Cardiac muscle cell (in vitro differentiated cells and primary cell): ENCODE measurements at regions not wholly inside any gene's neighbourhood (a gene's known extent, or its start where the extent isn't known, plus 50 kb on each side); places are given as distances from the start of the nearest gene placed in this dataset.

Experiments used
- DNase-seq, 2 donors: peaks; one replicate each; pipeline versions ENCODE4 v3.0.0 to v3.0.0-alpha.2; 2010 to 2017; ENCODE audit warnings: low read depth in 1 of 2, low spot score in 1 of 2
- H3K27ac ChIP-seq: fragments of 200-600 bp; sonication (generic); 2 replicates; pipeline ENCODE4 v1.5.1; 2016
- H3K27me3 ChIP-seq: fragments of 200-600 bp; sonication (generic); 2 replicates; pipeline ENCODE4 v1.6.0; 2016; ENCODE audit warnings: control low read depth
- H3K36me3 ChIP-seq: fragments of 200-600 bp; sonication (generic); 2 replicates; pipeline ENCODE4 v1.5.1; 2016; ENCODE audit warnings: control low read depth
- H3K4me1 ChIP-seq: fragments of 200-600 bp; sonication (generic); 2 replicates; pipeline ENCODE4 v1.8.1; 2017; ENCODE audit warnings: low read depth, mild to moderate bottlenecking, mixed run types
- H3K4me3 ChIP-seq: fragments of 200-600 bp; sonication (generic); 2 replicates; pipeline ENCODE4 v1.5.1; 2016; ENCODE audit warnings: mild to moderate bottlenecking
- H3K9me3 ChIP-seq: fragments of 200-600 bp; sonication (generic); 2 replicates; pipeline ENCODE4 v1.5.1; 2017; ENCODE audit warnings: low read depth, mild to moderate bottlenecking, control low read depth
- TF ChIP-seq, protein P1 (sequence below): IDR thresholded peaks from 2 replicates; pipeline ENCODE4 v1.5.1; 2012; ENCODE audit warnings: low read depth, mild to moderate bottlenecking, low read length

DNA sequence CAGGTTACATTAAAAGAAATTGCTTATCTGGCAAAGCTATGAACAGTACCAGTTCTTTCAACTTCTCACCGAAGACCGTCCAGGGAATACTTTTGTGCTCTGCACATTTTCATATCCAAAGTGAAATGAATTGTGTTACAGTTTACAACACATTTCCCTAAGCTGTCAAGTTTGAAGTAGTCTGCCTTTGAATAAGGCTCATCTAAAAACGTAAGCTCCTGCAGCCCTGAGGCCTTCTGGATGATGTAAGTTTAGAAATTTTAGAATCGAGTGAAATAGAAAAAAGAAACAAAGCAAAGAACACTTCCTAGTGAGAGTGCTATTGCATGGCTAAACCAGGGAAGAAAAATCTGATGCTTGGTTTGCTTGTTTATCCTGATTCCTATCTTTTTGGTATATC lies 653.8 kb downstream of the MMUT start:
- Histone ChIP-seq H3K27ac (no peak overlapping the region), H3K9me3 (no peaks in the 10 kb centered on the region), H3K36me3 (no peaks in the 10 kb centered on the region), H3K27me3 (no peaks in the 10 kb centered on the region), H3K4me1 (no peaks in the 10 kb centered on the region), H3K4me3 (no peak overlapping the region)
- peak in 1 of 2 donors; percentile 4 for DNase-seq
- TF ChIP-seq, protein P1, sequence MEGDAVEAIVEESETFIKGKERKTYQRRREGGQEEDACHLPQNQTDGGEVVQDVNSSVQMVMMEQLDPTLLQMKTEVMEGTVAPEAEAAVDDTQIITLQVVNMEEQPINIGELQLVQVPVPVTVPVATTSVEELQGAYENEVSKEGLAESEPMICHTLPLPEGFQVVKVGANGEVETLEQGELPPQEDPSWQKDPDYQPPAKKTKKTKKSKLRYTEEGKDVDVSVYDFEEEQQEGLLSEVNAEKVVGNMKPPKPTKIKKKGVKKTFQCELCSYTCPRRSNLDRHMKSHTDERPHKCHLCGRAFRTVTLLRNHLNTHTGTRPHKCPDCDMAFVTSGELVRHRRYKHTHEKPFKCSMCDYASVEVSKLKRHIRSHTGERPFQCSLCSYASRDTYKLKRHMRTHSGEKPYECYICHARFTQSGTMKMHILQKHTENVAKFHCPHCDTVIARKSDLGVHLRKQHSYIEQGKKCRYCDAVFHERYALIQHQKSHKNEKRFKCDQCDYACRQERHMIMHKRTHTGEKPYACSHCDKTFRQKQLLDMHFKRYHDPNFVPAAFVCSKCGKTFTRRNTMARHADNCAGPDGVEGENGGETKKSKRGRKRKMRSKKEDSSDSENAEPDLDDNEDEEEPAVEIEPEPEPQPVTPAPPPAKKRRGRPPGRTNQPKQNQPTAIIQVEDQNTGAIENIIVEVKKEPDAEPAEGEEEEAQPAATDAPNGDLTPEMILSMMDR: no peak

- Histone ChIP-seq H3K4me3 (no peak overlapping the region), H3K27ac (no peak overlapping the region), H3K9me3 (no peaks in the 10 kb centered on the region), H3K4me1 (no peaks in the 10 kb centered on the region), H3K27me3 (no peaks in the 10 kb centered on the region), H3K36me3 (no peaks in the 10 kb centered on the region)
- TF ChIP-seq, protein P1: no peak
- no peak for DNase-seq
Observed at GRCh38 chr6:48798296-48798695, 664.8 kb downstream of the MMUT start.

DNA sequence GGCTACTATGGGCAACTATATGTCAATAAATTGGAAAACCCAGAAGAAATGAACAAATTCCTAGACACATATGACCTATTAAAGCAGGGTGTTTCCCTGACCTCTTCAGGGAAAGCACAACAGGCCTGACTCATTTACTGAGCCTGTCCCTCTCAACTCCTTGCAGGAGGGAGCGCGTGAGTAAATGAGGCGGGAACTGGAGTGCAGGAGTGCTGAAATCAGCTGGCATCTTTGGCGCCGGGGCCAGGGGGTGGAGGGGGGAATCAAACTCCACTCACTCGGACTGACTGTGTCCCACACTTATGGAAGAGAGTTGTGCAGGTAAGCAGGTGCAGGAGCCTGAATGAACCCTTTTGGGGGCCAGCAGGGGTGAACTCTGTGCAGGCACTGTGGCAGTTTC lies 671.2 kb upstream of the PTCHD4 start:
- H3K27ac ChIP-seq: no peak overlapping the region
- H3K36me3 ChIP-seq: no peaks in the 10 kb centered on the region
- no peaks in the 10 kb centered on the region for H3K27me3 ChIP-seq
- H3K4me1 ChIP-seq: no peaks in the 10 kb centered on the region
- H3K9me3 ChIP-seq: no peaks in the 10 kb centered on the region
- TF ChIP-seq, protein P1: no peak
- no peak overlapping the region for H3K4me3 ChIP-seq
- no peak for DNase-seq

GRCh38 chr6:48777411-48777810 lies 666.4 kb upstream of the PTCHD4 start:
- Histone ChIP-seq H3K9me3 (no peaks in the 10 kb centered on the region), H3K4me1 (no peaks in the 10 kb centered on the region), H3K27me3 (no peaks in the 10 kb centered on the region), H3K27ac (no peak overlapping the region), H3K36me3 (no peaks in the 10 kb centered on the region), H3K4me3 (no peak overlapping the region)
- DNase-seq: no peak
- TF ChIP-seq, protein P1: no peak

DNA sequence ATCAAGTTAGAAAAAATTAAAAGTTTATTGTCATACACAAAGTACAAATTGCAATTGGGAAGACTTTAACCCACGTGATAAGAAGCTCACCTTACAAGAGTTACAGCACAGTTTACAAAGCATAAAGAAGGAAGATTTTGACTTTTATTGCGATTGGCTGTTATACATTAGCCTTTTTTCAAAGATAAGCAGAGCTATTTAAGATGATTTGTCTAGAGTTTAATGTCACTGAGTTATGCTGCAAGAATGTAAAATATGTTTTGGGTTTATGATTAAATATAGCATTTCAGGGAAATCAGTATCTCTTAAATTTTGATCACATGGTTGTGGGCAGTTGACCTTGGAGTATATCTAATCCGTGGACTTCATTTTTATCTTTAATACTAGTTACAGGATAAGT lies 664.2 kb upstream of the PTCHD4 start:
- H3K27me3 ChIP-seq: no peaks in the 10 kb centered on the region
- H3K27ac ChIP-seq: no peak overlapping the region
- H3K36me3 ChIP-seq: no peaks in the 10 kb centered on the region
- H3K4me1 ChIP-seq: no peaks in the 10 kb centered on the region
- TF ChIP-seq, protein P1: no peak
- no peak overlapping the region for H3K4me3 ChIP-seq
- peak in 1 of 2 donors; percentile 64 for DNase-seq
- no peaks in the 10 kb centered on the region for H3K9me3 ChIP-seq

DNA sequence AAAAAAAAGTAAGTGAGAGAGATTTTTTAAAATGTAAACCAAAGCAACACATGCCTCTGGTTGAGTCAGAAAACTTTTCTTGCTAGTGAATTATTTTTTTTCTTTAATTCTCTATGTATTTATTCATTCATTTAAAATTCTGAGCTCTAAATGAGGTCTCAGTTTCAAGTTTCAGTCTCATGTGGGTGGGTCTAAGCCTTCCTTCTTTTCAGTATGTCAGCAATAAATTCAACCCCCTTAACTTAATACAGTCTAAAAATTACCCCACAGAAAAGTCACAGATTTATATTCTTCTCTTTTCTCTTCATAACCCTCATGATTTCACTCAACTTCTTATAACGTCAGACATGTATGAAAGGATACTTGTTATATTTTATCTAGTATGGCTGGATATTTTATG lies 663.3 kb upstream of the PTCHD4 start:
- no peaks in the 10 kb centered on the region for H3K4me1 ChIP-seq
- no peaks in the 10 kb centered on the region for H3K27me3 ChIP-seq
- H3K4me3 ChIP-seq: no peak overlapping the region
- no peak for DNase-seq
- H3K9me3 ChIP-seq: no peaks in the 10 kb centered on the region
- no peak overlapping the region for H3K27ac ChIP-seq
- H3K36me3 ChIP-seq: no peaks in the 10 kb centered on the region
- TF ChIP-seq, protein P1: no peak
